GM19468 (cell line): ENCODE measurements at regions not wholly inside any gene's neighbourhood (a gene's known extent, or its start where the extent isn't known, plus 50 kb on each side); places are given as distances from the start of the nearest gene placed in this dataset.

ENCODE experiments used
- ATAC-seq: cut with Tn5 transposase; IDR thresholded peaks from one replicate; pipeline ENCODE4 v1.9.1; 2021; ENCODE audit warnings: mild to moderate bottlenecking, moderate library complexity, moderate number of reproducible peaks; ENCODE audit not compliant: unreplicated experiment; ENCODE audit errors: extremely low read depth

DNA sequence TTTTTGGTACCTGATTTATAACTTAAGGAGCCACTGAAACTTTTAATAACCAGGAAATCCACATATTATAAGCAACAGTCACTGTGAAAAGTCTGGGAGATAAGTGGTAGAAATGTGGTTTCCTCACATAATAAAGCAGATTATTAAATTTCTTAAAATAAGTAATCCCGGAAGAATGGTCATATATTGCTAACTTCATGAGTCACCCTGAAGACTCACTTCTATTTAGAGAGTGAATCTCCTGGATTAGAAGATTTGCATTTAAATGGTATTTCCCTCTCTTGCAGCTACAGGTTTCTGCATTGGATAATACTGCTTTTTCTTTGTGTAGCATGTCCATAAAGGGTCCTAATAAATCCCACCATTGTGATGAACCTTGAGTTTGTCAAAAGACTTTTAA, 1286.8 kb upstream of the CDH8 start:
- ATAC-seq, result no peak

DNA sequence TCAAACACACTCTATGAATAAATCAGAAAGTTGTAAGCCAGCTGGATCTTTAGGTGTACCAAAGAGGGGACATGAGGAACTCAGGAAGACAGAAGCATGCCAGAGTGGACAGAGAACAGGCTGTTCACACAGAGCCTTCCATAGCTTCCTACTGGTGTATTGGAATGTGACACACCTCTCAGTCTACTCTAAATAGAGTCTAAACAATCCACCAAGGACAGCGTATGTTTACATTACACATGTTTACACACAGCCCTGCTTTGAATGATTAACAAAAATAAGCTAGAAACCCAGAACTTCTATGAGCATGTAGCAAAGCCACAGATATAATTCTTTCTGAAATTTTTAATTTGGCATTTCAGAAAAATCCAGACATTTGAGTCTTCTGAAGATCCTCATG, 1279.0 kb upstream of the CDH8 start:
- ATAC-seq, result no peak

DNA sequence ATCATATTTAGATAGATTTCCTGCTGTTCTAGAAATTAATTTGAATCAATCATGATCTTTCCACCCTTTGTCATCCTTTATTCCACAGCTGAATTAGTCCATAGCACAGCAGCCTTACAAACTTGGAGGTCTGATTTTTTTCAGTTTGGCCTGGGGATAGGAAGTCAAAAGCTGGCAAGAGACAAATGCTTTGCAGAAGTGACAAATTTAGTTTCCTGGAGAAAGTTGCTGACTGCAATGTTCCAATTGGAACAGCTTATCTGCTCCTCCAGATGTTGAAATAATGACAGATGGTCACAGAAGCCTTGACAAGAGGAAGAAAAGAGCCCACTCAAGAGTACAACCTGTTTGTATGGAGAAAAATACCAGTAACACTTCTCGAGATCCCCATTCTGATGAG, 1276.1 kb upstream of the CDH8 start:
- no peak for ATAC-seq

DNA sequence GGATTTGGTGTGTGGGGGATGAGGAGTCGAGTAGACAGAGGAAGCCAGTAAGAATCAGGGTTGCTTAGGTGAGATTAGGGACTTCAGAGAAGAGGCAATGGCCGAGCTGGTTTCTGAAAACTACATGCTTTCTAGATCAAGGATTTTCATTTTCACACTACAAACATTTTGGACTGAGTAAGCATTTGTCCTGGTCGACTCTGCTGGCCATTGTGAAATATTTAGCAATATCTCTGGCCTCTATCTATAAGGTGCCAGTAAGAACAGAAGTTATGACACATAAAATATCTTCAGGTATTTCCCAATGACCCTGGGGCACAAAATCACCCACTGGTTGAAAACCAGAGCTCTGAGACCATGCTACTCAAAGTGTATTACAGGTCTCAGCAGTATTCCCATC, 1275.1 kb upstream of the CDH8 start:
- no peak for ATAC-seq

DNA sequence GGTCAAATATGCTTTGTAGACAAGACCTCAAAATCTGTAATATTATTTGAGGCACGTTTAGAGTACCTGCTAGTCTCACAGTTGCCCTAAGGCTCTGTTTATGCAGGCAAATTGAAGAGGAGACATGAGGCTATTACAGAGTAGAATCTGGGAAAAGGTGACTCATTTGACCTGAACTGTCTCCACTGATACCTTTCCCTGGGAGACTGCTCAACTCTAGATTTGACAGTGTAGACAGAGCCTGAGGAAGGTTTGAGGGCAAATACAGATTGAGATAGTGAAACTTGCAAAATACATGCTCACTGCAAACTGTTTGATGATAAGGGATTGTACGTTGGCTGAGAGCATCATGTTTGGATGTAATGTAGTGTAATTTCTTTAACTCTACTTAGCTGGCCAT, 1266.6 kb upstream of the CDH8 start:
- ATAC-seq, result no peak

DNA sequence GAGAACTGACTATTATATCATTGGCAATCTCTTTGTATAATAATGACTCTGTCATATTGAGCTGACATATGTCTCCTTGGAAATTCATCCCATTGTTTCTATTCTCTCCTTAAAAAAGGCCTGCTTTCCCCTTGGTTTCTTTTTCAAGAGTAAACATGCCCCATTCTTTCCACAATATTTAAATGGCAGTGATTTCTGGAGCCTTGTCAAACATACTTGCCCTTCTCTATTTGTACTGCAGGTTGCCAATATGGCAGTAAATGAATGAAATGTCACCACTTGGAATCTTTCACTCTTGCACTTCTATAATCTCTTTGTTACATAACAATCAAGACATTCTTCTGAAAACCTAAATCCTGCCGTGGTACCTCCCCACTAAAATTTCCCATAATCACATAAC, 1265.1 kb upstream of the CDH8 start:
- ATAC-seq, result no peak

DNA sequence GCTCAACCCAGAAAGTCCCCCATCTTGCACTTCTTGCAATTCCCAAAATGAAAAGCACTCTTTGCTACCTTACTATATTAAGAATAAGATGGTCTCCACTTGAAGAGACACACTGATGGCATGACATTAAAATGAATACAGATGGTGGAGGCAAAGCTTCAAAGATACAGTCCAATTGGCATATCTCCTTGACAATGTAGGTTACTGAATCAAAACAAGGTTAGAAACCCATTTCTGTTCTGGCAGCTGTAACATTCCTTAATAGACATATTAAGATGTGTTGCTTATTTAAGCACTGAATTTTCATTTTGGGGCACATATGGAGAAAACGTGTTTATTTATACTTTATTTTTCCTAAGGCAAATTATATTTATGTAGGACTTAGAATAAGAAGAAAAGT, 1262.8 kb upstream of the CDH8 start:
- no peak for ATAC-seq

DNA sequence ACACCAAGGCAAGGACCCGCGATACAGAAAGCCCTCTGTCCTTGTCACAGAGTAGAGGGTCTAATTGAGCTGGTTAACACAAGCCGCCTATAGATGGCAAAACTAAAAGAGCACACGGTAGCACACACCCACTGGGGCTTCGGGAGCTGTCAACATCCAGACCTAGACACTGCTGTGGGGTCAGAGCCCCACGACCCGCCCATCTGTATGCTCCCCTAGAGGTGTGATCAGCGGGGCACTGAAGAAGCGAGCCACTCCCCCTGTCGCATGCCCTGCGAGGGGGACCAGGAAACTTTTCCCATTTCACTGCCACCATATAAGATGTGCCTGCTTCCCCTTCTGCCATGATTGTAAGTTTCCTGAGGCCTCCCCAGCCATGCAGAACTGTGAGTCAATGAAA, 1255.8 kb upstream of the CDH8 start:
- no peak for ATAC-seq

DNA sequence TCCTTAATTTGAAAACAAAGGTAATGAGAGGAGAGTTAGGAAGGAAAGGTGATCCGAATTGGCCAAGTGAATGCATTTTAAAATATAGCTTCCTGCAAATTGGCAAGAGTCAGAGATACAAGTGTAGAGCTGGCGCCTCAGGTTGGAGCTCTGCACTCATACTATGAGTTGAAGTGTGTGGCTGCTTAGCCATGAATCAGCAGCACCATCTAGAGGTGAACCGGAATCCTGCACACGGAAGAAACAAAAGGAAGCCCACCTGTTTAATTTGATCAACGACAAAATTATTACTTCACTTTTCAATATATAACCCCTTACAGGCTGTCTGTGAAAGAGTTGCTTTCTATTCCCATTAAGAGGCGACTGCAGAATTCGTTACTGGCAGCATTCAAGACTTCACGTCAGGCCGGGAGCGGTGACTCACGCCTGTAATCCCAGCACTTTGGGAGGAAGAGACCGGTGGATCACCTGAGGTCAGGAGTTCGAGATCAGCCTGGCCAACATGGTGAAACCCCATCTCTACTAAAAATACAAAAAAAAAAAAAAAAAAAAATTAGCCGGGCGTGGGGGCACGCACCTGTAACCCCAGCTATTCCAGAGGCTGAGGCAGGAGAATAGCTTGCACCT, 1253.7 kb upstream of the CDH8 start:
- ATAC-seq, result no peak

DNA sequence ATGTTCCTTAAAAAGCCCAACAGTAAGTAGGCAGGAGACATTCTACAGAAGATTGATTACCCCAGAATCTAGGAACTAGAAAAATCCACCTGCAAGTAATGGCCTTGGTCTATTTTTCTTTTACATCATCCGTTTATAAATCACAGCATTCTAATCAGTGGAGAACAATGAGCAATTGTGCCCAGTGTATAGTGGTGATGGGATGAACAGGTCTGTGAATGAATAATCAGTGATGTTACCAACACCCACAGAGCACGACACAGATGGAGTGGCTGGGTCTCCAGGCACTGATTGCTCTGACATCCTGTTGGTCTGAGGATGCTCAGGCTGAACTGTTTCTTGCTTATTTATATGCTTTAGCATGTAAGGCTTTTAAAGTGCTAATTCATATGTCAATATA, 1251.2 kb upstream of the CDH8 start:
- no peak for ATAC-seq

DNA sequence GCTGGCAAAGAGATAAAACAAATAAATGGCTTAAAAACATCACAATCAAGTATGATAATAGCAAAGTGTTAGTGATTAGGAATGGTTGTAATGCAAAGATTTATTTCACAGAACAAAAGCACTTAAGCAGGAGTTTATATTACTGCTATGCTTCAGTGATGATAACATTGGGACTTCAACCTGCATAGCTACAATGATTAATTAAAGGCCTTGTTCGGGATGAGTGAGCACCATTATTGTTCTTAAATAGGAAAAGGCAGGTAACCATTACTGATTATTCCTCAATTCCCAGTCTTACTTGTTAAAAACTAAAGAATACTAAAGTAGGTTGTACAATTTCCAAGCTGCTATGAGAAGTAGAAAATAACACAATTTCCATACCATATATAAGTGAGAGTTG, 1247.5 kb upstream of the CDH8 start:
- ATAC-seq, result no peak

DNA sequence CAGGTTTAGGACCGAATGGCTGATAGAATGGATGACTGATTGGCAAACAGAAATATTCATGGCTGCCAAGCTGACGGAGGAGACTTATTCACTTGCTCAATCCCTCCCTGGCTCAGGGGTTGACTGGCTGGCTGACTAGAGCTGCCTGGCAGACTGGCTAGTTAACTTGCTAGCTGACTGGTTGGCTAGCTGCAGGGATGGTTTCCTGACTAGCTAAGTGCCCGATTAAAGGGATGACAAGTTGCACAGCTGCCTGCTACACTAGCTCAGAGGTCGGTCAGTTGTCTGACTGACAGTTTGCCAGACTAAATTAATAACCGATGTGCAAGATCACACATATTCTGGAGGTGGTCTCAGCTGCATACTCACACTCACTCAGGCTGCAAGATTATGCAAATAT, 1208.4 kb upstream of the CDH8 start:
- ATAC-seq, result no peak

DNA sequence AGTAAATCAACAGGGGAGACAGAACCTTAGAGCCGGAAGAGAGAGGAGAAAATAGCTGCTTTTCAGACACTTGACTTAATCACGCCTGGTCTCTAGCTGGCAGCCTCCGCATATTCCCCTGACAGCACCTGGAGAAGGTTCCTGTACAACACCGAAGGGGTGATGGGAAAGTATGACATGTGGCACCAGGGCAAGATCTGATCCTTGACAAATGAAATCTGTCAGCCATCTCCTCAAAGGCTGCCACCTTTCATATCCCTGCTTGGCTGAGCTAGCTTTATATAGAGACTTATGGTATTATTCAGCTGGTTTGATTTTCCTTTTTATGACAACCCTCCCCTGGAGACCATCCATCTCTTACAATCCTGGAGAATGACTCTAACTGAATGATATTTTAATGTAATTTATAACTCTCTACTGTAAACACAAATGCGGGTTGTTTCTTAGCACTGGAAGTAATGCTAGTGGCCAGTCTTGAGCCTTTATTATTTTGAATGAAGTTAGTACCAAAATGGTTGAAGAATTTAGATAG, 1205.3 kb upstream of the CDH8 start:
- ATAC-seq, result no peak

DNA sequence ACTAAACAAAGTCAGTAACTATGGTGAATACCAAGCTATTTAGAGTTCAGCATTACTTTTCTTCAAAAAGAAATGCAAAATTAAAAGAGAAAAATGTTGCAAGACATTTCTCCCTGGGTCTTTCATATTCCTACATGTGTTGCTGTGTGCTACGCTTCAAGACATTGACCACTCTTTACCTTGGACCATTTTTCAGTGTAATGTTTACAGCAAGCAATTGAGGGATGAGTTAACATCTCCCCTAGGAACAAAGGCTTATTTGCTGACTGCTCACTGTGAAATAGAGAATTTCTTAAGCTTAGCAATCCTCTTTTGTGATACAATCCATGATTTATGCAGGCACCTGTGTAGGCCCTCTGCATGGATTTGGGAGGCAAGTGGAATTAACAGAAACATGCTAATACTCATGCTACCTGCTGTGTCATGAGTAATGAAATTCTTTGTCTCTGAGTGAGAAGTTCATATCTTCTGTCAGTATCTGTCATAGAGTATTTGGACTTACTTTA, 1202.9 kb upstream of the CDH8 start:
- ATAC-seq, result no peak

DNA sequence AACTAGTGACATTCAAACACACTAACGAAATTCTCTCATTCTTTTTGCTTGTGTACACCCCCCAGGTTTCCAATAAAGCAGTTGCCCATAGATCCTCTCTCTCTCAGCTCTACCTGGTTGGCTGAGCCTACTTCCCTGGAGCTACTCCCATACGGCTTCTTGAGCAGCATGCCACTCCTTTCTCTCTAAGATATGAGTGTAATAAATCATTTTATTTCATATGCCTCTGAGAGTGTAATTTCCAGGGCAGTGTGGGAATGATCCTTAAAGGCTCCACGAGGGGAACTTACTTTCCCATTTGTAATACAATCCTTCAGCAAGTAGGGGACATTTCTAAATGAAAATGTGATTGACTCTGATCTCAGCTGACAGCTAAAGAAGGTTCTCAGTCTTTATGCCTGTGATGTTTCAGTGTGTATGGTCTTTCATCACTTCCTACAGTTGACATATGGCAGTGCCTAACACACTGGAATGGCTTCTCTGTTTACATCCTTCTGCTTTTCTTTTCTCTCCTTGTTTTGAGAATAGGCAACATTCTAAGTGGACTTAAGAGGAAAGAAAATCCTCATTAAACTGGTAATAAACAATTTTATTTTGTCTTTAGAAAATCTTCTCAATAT, 1194.3 kb upstream of the CDH8 start:
- no peak for ATAC-seq

DNA sequence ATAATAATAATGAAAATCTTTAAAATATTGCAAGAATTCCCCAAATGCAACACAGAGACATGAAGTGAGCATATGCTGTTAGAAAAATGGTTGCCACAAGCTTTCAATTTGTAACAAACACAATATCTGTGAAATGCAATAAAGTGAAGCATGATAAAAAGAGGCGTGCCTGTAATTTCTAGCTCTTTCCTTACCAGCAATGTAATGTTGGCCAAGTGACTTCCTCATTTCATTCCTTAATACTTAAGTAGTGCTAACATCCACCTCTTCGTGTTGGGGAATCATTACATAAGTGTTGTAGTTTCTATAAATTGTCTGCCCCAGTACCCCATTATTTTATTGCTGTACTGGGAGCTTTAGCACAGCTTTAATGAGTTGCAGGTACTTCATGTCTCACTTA, 1192.0 kb upstream of the CDH8 start:
- ATAC-seq, result no peak

DNA sequence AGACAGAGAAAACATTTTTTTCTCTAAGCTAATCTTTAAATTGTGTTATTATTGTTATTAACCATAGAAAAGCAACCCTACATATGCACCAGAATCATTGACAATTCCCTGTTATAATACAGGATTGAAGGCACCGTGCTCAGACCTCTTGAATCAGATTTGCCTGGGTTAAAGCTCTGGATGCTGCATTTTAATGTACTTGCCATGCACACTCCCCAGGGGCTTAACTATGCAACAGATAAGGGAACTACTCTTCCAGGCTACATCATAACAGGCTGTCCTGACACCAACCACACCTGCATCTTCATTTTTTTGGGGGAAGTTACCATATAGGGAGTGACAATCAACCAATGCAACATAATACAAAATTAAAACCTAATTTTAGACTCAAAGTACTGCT, 1187.6 kb upstream of the CDH8 start:
- ATAC-seq, result no peak

DNA sequence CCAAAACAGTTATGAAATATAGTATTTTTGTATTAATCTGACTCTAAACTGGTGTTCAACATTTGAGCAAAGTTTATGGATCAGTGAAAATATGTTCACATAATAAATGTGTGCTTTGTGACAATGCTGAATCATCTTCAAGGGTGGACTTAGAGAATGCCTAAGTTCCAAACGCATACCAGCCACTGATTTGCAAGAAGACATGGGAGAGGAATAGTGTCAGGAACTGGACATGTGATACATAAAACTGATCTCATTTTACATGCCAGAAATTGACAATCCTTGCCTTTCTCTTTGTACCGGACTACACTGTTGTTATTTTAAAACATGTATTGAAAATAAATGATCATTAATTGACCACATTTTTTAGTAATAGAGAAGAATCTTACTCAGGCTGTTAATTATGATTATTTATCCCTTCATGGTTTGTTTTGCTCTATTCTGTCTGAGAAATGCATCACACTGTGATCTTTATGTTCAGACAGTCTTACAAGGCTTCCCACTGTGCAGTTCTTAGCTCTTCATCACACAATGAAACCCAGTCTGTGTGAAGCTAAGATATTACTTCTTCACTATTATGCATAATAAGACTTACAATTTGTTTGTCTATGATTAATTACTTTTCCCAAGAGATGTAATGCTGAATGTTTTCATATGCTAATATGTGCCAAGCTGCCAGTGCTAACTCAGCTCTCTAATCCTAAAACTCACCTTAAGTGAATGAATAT, 1180.6 kb upstream of the CDH8 start:
- ATAC-seq, result no peak

DNA sequence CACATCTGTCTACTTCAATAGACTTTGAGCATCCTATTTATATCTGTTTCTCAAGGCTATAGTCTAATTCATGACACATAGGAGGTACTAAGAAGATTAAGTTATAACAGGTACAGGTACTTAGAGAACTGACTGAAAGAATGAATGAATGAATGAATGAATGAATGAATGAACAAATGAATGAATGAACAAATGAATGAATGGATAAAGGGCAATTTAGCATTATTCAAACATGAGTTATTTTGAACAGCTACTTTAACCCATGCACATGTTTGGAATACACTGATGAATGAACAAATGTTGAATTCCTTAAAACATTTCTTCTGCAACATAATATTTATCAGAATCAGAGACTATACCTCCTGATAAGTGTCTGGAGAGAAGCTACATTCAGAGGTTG, 1165.6 kb upstream of the CDH8 start:
- ATAC-seq, result no peak

DNA sequence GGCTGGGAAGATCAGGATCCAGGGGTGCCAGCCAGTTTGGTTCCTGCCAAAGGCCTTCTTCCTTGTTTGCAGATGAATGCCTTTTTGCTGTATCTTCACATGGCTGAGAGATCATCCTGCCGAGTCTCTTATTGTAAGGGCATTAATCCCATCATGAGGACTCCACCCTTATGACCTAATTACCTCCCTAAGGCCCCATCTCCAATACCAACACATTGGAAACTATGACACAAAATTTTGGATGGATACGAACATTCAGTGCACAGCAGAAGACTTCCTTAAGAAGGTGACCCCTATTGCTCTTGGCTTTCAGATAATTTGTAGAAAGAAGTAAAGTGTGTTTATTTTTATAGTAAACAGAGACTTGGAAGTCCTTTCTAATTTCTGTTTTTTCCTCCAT, 1164.7 kb upstream of the CDH8 start:
- ATAC-seq, result no peak

DNA sequence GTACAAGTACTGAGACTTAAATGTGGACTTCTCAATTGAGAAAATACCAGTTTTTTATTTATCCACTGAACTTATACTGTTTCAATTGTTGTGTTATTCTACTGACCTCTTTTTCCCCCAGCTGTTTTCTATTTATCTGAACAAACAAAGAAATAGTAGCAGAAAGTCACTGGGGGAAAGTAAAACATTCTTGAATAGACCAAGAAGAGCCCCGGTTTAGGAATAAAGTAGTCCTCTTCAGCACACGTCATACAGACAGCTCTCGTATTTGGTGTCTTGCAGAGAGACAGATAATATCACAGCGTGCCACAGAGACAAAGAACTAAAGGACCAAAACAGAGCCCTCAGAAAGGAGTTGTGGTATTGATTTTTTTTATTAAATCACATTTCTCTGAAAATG, 1159.1 kb upstream of the CDH8 start:
- no peak for ATAC-seq
